ENCODE measurements at regions not wholly inside any gene's neighbourhood (a gene's known extent, or its start where the extent isn't known, plus 50 kb on each side); places are given as distances from the start of the nearest gene placed in this dataset.

DNA sequence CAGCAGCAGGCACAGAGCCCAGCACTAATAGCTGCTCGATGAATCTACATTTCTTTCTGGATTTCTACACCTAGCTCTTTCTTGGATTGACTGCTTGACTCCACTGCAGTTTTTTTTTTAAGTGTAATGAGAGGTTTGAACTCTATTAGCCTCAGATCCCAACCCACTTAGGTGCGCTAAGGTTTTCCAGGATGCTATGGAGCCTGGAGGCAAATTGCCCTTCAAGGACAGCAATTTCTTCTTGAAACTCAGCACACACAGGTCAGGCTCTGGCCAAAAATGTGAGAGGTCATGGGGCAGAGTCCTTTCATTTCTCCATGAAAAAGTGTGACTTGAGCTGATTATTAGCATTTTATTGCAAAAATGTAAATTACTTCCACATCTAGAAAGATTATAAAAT lies 52.3 kb upstream of the TIAM2 start:
- no peaks in the 10 kb centered on the region; the same call in 1 of the 2 replicates for H3K36me3 ChIP-seq (ENCODE audit: control insufficient read depth, insufficient read depth, low read length)
- Mint-ChIP-seq H3K4me3 (ENCODE audit: unreplicated experiment) (no peak overlapping the region), H3K36me3 (ENCODE audit: insufficient read depth, unreplicated experiment) (no peaks in the 10 kb centered on the region), H3K27ac (ENCODE audit: unreplicated experiment) (no peak overlapping the region), H3K27me3 (ENCODE audit: insufficient read depth, unreplicated experiment) (no peaks in the 10 kb centered on the region), H3K9me3 (ENCODE audit: unreplicated experiment) (no peaks in the 10 kb centered on the region), H3K4me1 (ENCODE audit: low read depth, unreplicated experiment) (no peaks in the 10 kb centered on the region)
- DNase-seq: no peak
- ChIA-PET CTCF (no interaction called here), POLR2A (no interaction called here)
- no peak overlapping the region for H3K4me3 ChIP-seq (ENCODE audit: low read depth, low read length)
- H3K4me1 ChIP-seq: no peaks in the 10 kb centered on the region
- BruUV-seq (replicated peaks): no TSS peak
- TF ChIP-seq, protein P1, sequence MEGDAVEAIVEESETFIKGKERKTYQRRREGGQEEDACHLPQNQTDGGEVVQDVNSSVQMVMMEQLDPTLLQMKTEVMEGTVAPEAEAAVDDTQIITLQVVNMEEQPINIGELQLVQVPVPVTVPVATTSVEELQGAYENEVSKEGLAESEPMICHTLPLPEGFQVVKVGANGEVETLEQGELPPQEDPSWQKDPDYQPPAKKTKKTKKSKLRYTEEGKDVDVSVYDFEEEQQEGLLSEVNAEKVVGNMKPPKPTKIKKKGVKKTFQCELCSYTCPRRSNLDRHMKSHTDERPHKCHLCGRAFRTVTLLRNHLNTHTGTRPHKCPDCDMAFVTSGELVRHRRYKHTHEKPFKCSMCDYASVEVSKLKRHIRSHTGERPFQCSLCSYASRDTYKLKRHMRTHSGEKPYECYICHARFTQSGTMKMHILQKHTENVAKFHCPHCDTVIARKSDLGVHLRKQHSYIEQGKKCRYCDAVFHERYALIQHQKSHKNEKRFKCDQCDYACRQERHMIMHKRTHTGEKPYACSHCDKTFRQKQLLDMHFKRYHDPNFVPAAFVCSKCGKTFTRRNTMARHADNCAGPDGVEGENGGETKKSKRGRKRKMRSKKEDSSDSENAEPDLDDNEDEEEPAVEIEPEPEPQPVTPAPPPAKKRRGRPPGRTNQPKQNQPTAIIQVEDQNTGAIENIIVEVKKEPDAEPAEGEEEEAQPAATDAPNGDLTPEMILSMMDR (IDR thresholded peaks at IDR 0.05; ENCODE audit: insufficient read depth in 1 of 2, low read depth in 1 of 2, low read length in 1 of 2, severe bottlenecking in 1 of 2, unreplicated experiment in 1 of 2): no peak
- H3K27me3 ChIP-seq (replicated peaks; ENCODE audit: control insufficient read depth, insufficient read depth, low read length): no peaks in the 10 kb centered on the region
- intact Hi-C loops (cut with micrococcal nuclease; ENCODE audit: unreplicated experiment): no loop called here
- H3K9me3 ChIP-seq: no peaks in the 10 kb centered on the region

DNA sequence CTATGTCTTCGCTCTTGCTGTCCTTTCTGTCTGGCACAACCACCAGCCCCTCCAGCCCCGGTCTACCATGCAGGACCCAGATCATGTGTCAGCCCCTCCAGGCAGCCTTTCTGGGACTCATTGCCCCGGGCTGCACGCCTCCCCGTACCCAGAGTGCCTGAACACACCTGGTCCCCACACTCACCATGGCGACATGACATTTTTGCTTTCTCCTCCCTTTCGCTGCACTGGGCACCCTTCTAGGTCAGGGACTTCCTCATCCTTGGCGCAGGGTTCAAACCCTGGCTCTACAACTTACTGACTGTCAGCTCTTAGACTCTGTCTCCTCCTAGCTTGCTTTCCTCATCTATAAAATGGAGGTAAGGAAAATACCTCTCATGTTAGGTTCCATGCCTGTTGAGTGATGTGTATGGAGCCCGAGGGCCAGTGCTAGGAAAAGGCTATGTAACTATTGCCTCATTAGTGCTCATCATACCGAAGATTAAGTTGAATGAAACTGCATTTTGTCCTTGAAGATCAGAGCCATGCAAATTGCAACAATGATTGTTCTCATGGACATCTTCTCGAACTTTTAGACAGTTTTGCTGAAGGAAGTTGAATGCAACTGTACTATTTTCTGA lies 49.7 kb upstream of the TIAM2 start:
- CTCF ChIA-PET: no interaction called here

More for the DNA sequence above, 49.7 kb upstream of the TIAM2 start:
- no peaks in the 10 kb centered on the region for H3K27me3 Mint-ChIP-seq (ENCODE audit: insufficient read depth, unreplicated experiment)
- BruUV-seq (replicated peaks): no TSS peak
- no peaks in the 10 kb centered on the region for H3K4me1 Mint-ChIP-seq (ENCODE audit: low read depth, unreplicated experiment)
- no peak overlapping the region for H3K4me3 Mint-ChIP-seq (ENCODE audit: unreplicated experiment)
- H3K27ac Mint-ChIP-seq (ENCODE audit: unreplicated experiment): no peak overlapping the region
- H3K36me3 Mint-ChIP-seq (ENCODE audit: insufficient read depth, unreplicated experiment): no peaks in the 10 kb centered on the region
- Histone ChIP-seq H3K27me3 (replicated peaks; ENCODE audit: control insufficient read depth, insufficient read depth, low read length) (no peaks in the 10 kb centered on the region), H3K4me3 (ENCODE audit: low read depth, low read length) (no peak overlapping the region), H3K36me3 (ENCODE audit: control insufficient read depth, insufficient read depth, low read length) (no peaks in the 10 kb centered on the region), H3K4me1 (no peaks in the 10 kb centered on the region), H3K9me3 (no peaks in the 10 kb centered on the region)
- H3K9me3 Mint-ChIP-seq (ENCODE audit: unreplicated experiment): no peaks in the 10 kb centered on the region
- POLR2A ChIA-PET: no interaction called here
- intact Hi-C loops (cut with micrococcal nuclease; ENCODE audit: unreplicated experiment): no loop called here
- TF ChIP-seq, protein P1 (IDR thresholded peaks at IDR 0.05; ENCODE audit: insufficient read depth in 1 of 2, low read depth in 1 of 2, low read length in 1 of 2, severe bottlenecking in 1 of 2, unreplicated experiment in 1 of 2): no peak
- DNase-seq: no peak
